Ecto neural progenitor cell (in vitro differentiated cells): ENCODE measurements at regions not wholly inside any gene's neighbourhood (a gene's known extent, or its start where the extent isn't known, plus 50 kb on each side); places are given as distances from the start of the nearest gene placed in this dataset.
"Not testable (repeated sequence)": the region's sequence is repeated elsewhere in the genome, so short reads cannot be mapped to it uniquely, and the experiment has no call there.

Source experiments
- DNase-seq: peaks from one replicate; pipeline ENCODE4 v3.0.0-alpha.2; 2018; ENCODE audit warnings: low spot score

DNA sequence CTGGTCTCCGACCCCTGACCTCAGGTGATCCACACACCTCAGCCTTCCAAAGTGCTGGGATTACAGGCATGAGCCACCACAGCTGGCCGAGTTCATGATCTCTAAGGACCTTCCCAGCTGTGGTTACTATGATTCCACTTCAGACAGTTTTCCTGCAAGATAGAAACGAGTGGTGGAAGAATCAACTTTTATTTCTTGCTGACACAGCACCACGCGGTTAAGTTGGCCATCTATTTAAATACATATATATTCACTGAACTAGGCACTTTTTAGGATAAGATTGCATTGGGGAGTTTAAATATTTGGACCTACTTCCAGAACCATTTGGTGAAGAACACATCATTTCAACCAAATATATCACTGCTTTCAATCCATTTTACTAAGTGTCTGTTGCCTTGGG, 213.4 kb downstream of the TBX5 start:
- no peak for DNase-seq

DNA sequence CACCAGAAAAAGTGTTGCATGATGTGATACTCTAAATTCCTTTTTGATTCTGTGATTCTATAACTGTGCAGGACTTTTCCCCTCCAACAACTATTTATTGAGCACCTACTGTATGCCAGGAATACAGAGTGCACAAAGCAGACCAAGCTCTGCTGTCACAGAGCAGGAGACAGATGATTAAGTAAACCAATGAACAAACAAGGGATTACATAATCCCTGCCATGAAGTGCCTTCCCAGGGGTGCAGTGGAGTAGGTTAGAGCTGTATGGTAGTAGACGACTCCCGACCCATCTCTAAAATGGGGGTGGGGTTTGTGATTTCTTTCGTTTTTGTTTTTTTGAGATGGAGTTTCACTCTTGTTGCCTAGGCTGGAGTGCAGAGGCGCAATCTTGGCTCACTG, 213.9 kb downstream of the TBX5 start:
- no peak for DNase-seq

DNA sequence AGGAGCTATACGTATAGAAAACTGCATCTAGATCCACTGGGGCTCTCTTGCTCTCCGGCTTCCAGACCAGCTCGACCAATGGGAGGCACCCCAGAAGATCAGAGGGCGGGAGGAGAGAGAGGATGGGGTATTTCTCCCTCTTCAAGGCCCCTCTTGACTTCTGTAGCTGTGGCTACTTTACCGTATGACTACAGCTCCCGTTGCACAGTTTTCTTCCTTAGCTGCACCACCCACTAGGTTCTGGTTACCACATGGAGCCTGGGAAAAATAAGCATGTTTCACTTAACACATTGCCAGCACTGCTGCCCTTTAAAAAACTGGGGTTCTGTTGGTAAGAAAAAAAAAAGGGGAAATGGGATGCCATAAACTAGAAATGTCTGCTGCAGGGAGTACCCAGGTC, 214.4 kb downstream of the TBX5 start:
- no peak for DNase-seq

- DNase-seq = no peak
Measured at GRCh38 chr12:114190971-114191370, 215.0 kb downstream of the TBX5 start.

GRCh38 chr12:114189266-114189665, 216.7 kb downstream of the TBX5 start:
- no peak for DNase-seq

GRCh38 chr12:114186241-114187002, 219.5 kb downstream of the TBX5 start:
- DNase-seq = peak; percentile 58

- no peak for DNase-seq
Measured at GRCh38 chr12:114185036-114185435, 218.9 kb upstream of the RBM19 start.

GRCh38 chr12:114174326-114174725, 208.2 kb upstream of the RBM19 start:
- no peak for DNase-seq

DNA sequence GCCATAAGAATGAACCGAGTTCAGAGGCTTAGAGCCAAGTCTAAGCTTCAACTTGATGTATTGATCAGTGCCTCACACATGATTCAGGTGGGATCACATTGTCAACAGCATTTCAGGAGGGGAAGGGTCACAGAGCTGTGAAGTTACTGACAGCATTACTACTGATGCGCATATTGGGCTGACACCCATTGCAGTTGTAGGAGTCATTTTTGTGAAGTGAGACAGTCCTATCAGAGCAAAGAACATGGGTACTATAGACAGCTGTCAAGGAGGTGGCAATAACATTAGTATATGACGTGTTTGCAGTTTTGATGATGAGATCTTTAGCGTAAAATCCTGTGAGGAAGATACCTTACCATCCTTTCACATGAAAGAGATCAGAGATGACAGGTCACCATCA, 206.0 kb upstream of the RBM19 start:
- no peak for DNase-seq

DNA sequence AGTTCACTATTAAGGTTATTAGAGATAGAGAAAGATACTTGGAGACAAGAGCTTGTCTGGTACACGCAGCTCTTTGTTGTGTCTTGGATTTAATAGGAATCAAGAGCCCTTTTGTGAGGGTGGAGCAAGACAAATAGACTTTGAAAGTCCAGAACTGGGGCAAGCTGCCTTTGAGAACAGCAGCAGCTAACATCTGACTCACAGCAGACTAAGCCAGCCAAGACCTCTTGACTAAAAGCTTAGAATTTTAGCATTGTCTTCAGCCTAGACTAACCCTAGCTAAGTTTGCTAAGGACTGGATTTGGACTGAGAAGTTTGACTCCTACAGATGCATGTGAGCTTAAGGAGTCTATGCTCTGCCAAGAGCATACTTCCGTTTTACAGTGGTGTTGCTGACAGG, 201.9 kb upstream of the RBM19 start:
- DNase-seq = no peak

DNA sequence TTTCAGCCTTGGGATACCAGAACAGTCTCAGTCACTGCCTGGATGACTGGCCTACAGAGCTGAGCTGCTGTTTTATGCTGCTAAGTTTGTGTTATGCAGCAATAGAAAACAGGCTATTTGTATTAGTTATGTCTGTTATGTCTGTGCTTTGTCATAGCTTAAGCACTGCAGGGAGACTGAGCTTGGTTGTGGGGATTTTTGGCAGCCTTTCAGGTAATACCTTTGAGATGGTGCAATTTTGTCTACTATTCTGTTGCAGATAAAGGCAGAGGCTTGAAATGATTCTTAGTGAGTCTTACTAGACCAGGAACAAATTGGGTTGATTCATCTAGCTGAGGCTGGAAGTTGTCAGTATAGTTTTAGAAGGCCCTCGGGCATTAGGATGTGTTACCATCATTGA, 201.3 kb upstream of the RBM19 start:
- DNase-seq = no peak

DNA sequence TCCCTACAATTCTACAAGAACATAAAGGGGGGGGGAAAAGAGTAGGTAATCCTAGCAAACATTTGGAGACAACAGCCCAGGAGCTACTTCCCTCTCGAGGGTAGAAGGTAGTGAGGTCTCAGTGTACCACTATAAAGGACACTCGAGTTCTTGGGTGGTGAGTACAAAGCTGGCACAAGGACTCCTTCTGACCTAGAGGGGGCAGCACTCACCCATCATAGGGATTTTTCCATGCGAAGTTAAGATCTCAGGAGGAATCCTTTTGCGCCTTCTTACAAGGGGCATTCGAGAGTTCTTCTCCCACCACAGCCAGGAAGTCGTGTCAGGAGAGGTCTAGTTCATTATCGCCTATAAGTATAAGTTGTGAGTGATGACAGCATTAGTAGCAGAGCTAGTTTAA, 200.2 kb upstream of the RBM19 start:
- peak; percentile 78 for DNase-seq

DNA sequence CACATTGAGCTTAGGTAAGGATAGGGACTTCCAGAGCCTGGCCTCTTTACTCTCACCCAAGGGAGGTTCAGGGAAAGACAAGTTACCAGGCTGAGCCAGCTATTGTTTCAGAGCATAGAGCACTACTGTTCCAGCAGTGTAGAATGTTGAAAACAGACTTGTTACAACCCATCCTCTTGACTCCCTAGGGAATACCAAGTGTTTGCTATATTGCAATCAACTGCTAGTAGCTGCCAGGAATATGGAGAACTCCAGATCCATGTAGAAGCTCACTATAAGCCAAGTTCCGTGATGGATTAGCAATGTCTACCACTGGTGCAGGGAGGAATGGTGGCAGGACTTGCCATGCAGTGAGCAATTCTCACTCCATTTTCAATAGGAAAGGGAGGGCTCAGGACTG, 199.8 kb upstream of the RBM19 start:
- DNase-seq = no peak

- no peak for DNase-seq
Measured at GRCh38 chr12:114164351-114164750, 198.2 kb upstream of the RBM19 start.

- no peak for DNase-seq
Measured at GRCh38 chr12:114163771-114164170, 197.6 kb upstream of the RBM19 start.

- DNase-seq = no peak
Measured at GRCh38 chr12:114160445-114160844, 194.3 kb upstream of the RBM19 start.

- no peak for DNase-seq
Measured at GRCh38 chr12:114152890-114153289, 186.8 kb upstream of the RBM19 start.

DNA sequence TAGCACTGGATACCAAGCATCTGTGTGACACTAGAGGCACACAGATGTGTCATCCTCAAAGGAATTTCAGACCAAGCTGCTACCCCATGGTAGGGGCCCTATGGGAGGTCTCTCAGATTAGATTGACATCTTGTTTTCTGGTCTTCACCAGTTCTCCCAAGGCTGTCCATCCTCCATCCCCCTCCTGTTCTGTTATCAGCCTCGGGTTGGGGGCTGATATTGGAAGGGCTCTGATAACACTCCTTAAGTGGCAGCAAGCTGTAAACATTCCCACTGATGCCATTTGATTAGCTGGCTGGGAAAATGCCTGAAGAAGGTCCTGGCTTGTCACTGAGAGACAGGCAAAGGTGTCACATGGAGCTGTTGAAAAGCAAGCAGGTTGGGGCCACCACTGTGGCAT, 185.9 kb upstream of the RBM19 start:
- no peak for DNase-seq

DNA sequence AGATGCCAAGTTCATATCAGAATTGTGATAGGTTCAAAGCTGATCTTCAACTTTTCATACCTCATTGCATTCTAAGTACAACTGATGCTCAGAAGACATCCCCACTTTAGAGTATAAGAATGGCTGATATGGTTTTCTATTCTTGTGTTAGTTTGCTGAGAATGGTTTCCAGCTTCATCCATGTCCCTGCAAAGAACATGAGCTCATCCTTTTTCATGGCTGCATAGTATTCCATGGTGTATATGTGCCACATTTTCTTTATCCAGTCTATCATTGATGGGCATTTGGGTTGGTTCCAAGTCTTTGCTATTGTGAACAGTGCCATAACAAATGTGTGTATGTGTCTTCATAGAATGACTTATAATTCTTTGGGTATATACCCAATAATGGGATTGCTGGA, 184.5 kb upstream of the RBM19 start:
- not testable (repeated sequence) for DNase-seq

DNA sequence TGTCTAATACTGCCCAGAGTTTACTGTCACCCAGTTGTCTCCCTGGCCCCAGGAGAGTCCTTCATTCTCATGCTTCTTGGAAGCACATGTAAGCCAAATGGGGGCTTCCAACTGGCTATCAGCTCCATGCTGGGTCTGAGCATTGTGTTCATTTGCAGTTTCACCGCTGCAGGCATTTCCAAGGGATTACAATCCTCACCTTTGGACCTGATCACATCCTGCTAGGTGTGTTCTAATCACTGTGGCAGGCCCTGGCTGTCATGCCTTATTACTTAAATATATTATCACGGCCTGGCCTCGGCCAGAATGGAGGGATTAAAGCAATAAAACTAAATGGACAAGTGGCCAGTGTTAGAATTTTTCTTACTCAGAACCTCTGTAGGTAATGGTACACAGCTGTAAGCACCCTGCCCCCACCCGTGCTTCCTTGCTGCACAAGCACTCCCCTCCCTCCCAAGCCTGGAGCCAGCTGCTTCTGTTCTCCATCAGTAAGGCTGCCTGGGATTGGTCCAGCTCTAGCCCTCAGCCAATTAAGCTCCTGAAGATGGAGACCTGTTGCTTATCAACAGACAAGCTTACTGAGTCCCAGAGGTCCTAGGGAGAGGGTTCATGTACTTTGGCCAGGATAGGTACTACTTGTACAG, 175.9 kb upstream of the RBM19 start:
- no peak for DNase-seq

DNA sequence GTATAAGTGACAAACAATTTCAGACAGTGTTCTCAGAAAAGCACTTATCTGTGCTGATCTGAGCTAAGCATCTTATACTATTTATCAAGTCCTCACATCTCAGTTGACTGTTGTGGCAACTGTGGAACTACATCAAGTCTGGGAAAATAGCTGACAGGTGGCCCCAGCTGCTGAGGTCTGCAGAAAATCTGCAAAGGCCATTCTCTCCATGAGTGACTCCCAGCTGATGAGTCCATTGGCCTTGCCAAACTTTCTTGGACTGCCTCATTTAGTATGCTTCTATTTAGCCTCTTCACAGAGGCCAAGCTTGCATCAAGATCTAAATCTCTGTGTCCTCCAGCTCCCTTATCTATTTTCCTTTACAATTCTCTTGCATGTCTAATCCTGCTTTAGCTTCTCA, 174.5 kb upstream of the RBM19 start:
- DNase-seq = no peak

GRCh38 chr12:114136631-114137030, 170.5 kb upstream of the RBM19 start:
- DNase-seq = no peak

DNA sequence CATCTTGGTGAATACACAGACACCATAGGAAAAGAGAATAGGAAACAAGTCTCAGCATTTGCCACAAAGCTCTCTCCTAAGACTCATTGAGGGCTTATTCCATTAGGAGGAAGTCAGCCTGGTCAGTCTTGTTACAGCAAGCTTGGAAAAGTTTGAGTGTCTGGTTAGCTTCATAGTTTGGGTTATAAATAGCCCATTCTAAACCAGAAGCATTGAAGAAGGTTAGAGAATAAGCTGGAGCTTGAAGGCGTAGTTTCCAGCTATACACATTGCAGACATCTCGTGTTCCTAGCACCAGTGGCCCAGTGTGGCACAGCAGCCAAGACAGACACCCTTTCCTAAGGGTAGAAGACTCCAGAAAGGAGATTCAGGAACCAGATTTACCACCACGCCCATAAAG, 168.8 kb upstream of the RBM19 start:
- no peak for DNase-seq

DNA sequence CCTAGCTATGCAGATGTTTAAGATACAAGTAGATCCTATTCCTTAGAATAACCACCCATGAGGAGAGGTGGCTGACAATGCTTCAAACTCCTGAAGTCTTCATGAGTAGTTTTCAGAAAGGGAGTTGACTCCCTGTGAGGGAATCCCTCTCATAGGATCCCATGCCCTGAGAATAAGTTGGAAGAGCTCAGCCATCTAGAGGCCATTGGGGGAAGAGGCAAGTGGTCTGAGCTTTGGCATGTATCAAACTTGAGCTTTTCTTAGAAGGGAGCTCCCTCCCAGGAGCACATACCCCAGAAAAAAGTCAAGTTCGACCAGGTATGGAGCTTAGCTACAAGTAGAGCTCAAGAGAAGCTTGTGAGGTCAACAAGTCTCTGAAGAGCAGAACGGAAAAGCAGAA, 165.7 kb upstream of the RBM19 start:
- DNase-seq = no peak
